OCI-LY1 (cell line): ENCODE measurements at regions not wholly inside any gene's neighbourhood (a gene's known extent, or its start where the extent isn't known, plus 50 kb on each side); places are given as distances from the start of the nearest gene placed in this dataset.

Experiments used
- CTCF ChIP-seq: fragments of 200-600 bp; sonication (generic), shearing (Covaris generic); IDR thresholded peaks from 2 replicates; pipeline ENCODE4 v1.5.1; 2017; ENCODE audit warnings: mild to moderate bottlenecking, antibody characterized with exemption, low read length, moderate library complexity, mixed read lengths
- EZH2 ChIP-seq: fragments of 200-600 bp; sonication (generic), shearing (Covaris generic); IDR thresholded peaks from 2 replicates; pipeline ENCODE4 v1.8.0; 2017; ENCODE audit warnings: borderline replicate concordance, mixed run types, mild to moderate bottlenecking, antibody characterized with exemption, low read length, moderate library complexity, mixed read lengths

GRCh38 chr10:21041763-21042458, 144.8 kb upstream of the NEBL start:
- TF ChIP-seq CTCF (no peak), EZH2 (no peak)
